Neuronal stem cell (in vitro differentiated cells): ENCODE measurements at regions not wholly inside any gene's neighbourhood (a gene's known extent, or its start where the extent isn't known, plus 50 kb on each side); places are given as distances from the start of the nearest gene placed in this dataset.

ENCODE experiments used
- DNase-seq: peaks from one replicate; pipeline ENCODE4 v3.0.0-alpha.2; 2013; ENCODE audit warnings: low spot score
- H2AFZ ChIP-seq: one replicate; pipeline ENCODE4 v1.6.1; 2013; ENCODE audit warnings: mild to moderate bottlenecking, low read length, inconsistent platforms
- H2AK5ac ChIP-seq: 2 replicates; pipeline ENCODE4 v1.6.1; 2013; ENCODE audit warnings: low read depth, mild to moderate bottlenecking, inconsistent platforms, low read length, moderate library complexity, mixed read lengths
- H2BK120ac ChIP-seq: 2 replicates; pipeline ENCODE4 v1.6.1; 2013; ENCODE audit warnings: low read depth, mild to moderate bottlenecking, inconsistent platforms, low read length, moderate library complexity, mixed read lengths
- H2BK12ac ChIP-seq: one replicate; pipeline ENCODE4 v1.6.1; 2013; ENCODE audit warnings: low read length, inconsistent platforms
- H2BK15ac ChIP-seq: 2 replicates; pipeline ENCODE4 v1.6.1; 2013; ENCODE audit warnings: mild to moderate bottlenecking, low read length, inconsistent platforms, mixed read lengths
- H2BK5ac ChIP-seq: one replicate; pipeline ENCODE4 v1.6.1; 2013; ENCODE audit warnings: inconsistent platforms, mild to moderate bottlenecking, low read length, moderate library complexity
- H3K14ac ChIP-seq: one replicate; pipeline ENCODE4 v1.6.1; 2013; ENCODE audit warnings: low read length, inconsistent platforms
- H3K18ac ChIP-seq: 2 replicates; pipeline ENCODE4 v1.6.1; 2013; ENCODE audit warnings: low read length, inconsistent platforms
- H3K23ac ChIP-seq: 2 replicates; pipeline ENCODE4 v1.6.1; 2013; ENCODE audit warnings: low read depth, mild to moderate bottlenecking, mixed read lengths, low read length, inconsistent platforms; ENCODE audit not compliant: poor library complexity
- H3K27ac ChIP-seq: replicated peaks from 3 replicates; pipeline ENCODE4 v1.5.1; 2013; ENCODE audit warnings: low read length, inconsistent platforms
- H3K27me3 ChIP-seq, 3 experiments: 2 replicates each; pipeline ENCODE4 v1.6.1; 2013; ENCODE audit warnings: low read length in 3 of 3, mild to moderate bottlenecking in 2 of 3, inconsistent platforms in 1 of 3, low read depth in 1 of 3, mixed read lengths in 1 of 3, moderate library complexity in 1 of 3; ENCODE audit not compliant: control insufficient read depth in 3 of 3, insufficient read depth in 3 of 3
- H3K36me3 ChIP-seq, 2 donors: replicated peaks in 1 of 2; 2 replicates each; pipeline ENCODE4 v1.6.1; 2013; ENCODE audit warnings: low read length in 2 of 2; ENCODE audit not compliant: control insufficient read depth in 2 of 2, insufficient read depth in 2 of 2
- H3K4ac ChIP-seq: 2 replicates; pipeline ENCODE4 v1.6.1; 2013; ENCODE audit warnings: inconsistent platforms, mild to moderate bottlenecking, low read length, moderate library complexity
- H3K4me1 ChIP-seq, 2 donors: 1 replicate in 1 of 2; 2 replicates in 1 of 2; pipeline ENCODE4 v1.6.1; 2013; ENCODE audit warnings: low read length in 2 of 2, low read depth in 1 of 2; ENCODE audit not compliant: control insufficient read depth in 2 of 2, insufficient read depth in 1 of 2
- H3K4me2 ChIP-seq: one replicate; pipeline ENCODE4 v1.6.1; 2013; ENCODE audit warnings: mild to moderate bottlenecking, low read length, inconsistent platforms; ENCODE audit not compliant: insufficient read depth, poor library complexity, severe bottlenecking
- H3K4me3 ChIP-seq, 2 donors: 2 replicates each; pipeline ENCODE4 v1.5.1; 2013; ENCODE audit warnings: low read length in 2 of 2, mild to moderate bottlenecking in 2 of 2, inconsistent platforms in 1 of 2, moderate library complexity in 1 of 2
- H3K79me1 ChIP-seq: one replicate; pipeline ENCODE4 v1.6.1; 2013; ENCODE audit warnings: low read depth, mild to moderate bottlenecking, inconsistent platforms, low read length, moderate library complexity
- H3K9ac ChIP-seq: one replicate; pipeline ENCODE4 v1.6.1; 2013; ENCODE audit warnings: mild to moderate bottlenecking, low read depth, low read length, inconsistent platforms; ENCODE audit not compliant: poor library complexity
- H3K9me3 ChIP-seq, 2 donors: replicated peaks in 1 of 2; 2 replicates each; pipeline versions ENCODE3 to v1.6.1; 2013; ENCODE audit warnings: low read length in 2 of 2, mild to moderate bottlenecking in 2 of 2, inconsistent platforms in 1 of 2, low read depth in 1 of 2, mixed read lengths in 1 of 2, moderate library complexity in 1 of 2; ENCODE audit not compliant: control insufficient read depth in 2 of 2, insufficient read depth in 1 of 2
- H4K8ac ChIP-seq: one replicate; pipeline ENCODE4 v1.6.1; 2013; ENCODE audit warnings: low read depth, mild to moderate bottlenecking, inconsistent platforms, low read length, moderate library complexity
- H4K91ac ChIP-seq: one replicate; pipeline ENCODE4 v1.6.1; 2013; ENCODE audit warnings: low read length, low read depth, mild to moderate bottlenecking, inconsistent platforms; ENCODE audit not compliant: poor library complexity
- WGBS, 2 donors: extraction: QIAGEN DNeasy Blood & Tissue Kit; methylation state at CpG; one replicate each; pipeline ENCODE4 v1.1.7; 2013; ENCODE audit warnings: missing lambda C conversion rate in 2 of 2, mixed read lengths in 1 of 2; ENCODE audit not compliant: insufficient read length in 2 of 2, insufficient replicate concordance in 1 of 2; ENCODE audit errors: extremely low coverage in 2 of 2; 5-methylcytosine and 5-hydroxymethylcytosine counted together

GRCh38 chrX:130523460-130524394 lies 121.9 kb downstream of the RBMX2 start:
- peaks cover 0 to 7% (median 0%) of the 10 kb centered on the region in 3 experiments for H3K27me3 ChIP-seq
- no peaks in the 10 kb centered on the region for H3K9me3 ChIP-seq
- H3K4me2 ChIP-seq: peak overlapping the region; percentile 40
- no peak overlapping the region for H2BK120ac ChIP-seq
- H3K4me1 ChIP-seq: no peaks in the 10 kb centered on the region
- H3K23ac ChIP-seq: peak overlapping the region; percentile 43
- H2AFZ ChIP-seq: peak overlapping the region; percentile 72
- no peak overlapping the region for H3K4ac ChIP-seq
- H3K18ac ChIP-seq: no peak overlapping the region
- no CpG with 5 or more reads among the region's 42 CpGs for WGBS, 2 donors
- peak; percentile 0 for DNase-seq
- no peak overlapping the region for H2BK12ac ChIP-seq
- H3K9ac ChIP-seq: no peak overlapping the region
- H2AK5ac ChIP-seq: no peak overlapping the region
- H2BK15ac ChIP-seq: no peak overlapping the region
- H4K8ac ChIP-seq: no peak overlapping the region
- H3K79me1 ChIP-seq: no peaks in the 10 kb centered on the region
- H3K4me3 ChIP-seq: peak overlapping the region; percentile 37 to 76
- no peak overlapping the region for H3K27ac ChIP-seq
- no peaks in the 10 kb centered on the region for H3K36me3 ChIP-seq
- no peak overlapping the region for H2BK5ac ChIP-seq
- H3K14ac ChIP-seq: no peak overlapping the region
- H4K91ac ChIP-seq: no peak overlapping the region

GRCh38 chrX:130524476-130525194 lies 122.8 kb downstream of the RBMX2 start:
- Histone ChIP-seq H3K18ac (no peak overlapping the region), H4K91ac (no peak overlapping the region), H3K4me2 (no peak overlapping the region), H3K23ac (no peak overlapping the region), H2BK12ac (no peak overlapping the region), H3K4me1 (no peaks in the 10 kb centered on the region), H4K8ac (no peak overlapping the region), H2BK120ac (no peak overlapping the region), H3K9me3 (no peaks in the 10 kb centered on the region), H3K79me1 (no peaks in the 10 kb centered on the region), H2BK5ac (no peak overlapping the region), H3K4me3 (no peak overlapping the region), H3K36me3 (no peaks in the 10 kb centered on the region), H2AFZ (no peak overlapping the region), H3K9ac (no peak overlapping the region), H3K14ac (no peak overlapping the region), H2BK15ac (no peak overlapping the region), H3K4ac (no peak overlapping the region), H2AK5ac (no peak overlapping the region), H3K27ac (no peak overlapping the region), H3K27me3 (peaks cover 0 to 7% (median 0%) of the 10 kb centered on the region in 3 experiments)
- DNase-seq: no peak
- WGBS, 2 donors: no CpG with 5 or more reads among the region's 6 CpGs

- no peaks in the 10 kb centered on the region for H3K79me1 ChIP-seq
- no peak overlapping the region for H4K8ac ChIP-seq
- no peaks in the 10 kb centered on the region for H3K9me3 ChIP-seq
- no peak for DNase-seq
- H3K4me2 ChIP-seq: no peak overlapping the region
- no CpG with 5 or more reads among the region's 4 CpGs for WGBS, 2 donors
- H3K9ac ChIP-seq: no peak overlapping the region
- no peak overlapping the region for H2BK15ac ChIP-seq
- H2AFZ ChIP-seq: no peak overlapping the region
- no peak overlapping the region for H2AK5ac ChIP-seq
- H3K4me3 ChIP-seq: no peak overlapping the region
- H3K4ac ChIP-seq: no peak overlapping the region
- H3K23ac ChIP-seq: no peak overlapping the region
- no peak overlapping the region for H2BK5ac ChIP-seq
- no peak overlapping the region for H2BK120ac ChIP-seq
- peaks cover 0 to 13% (median 0%) of the 10 kb centered on the region in 3 experiments for H3K27me3 ChIP-seq
- H4K91ac ChIP-seq: no peak overlapping the region
- no peaks in the 10 kb centered on the region for H3K4me1 ChIP-seq
- no peak overlapping the region for H3K27ac ChIP-seq
- H3K36me3 ChIP-seq: no peaks in the 10 kb centered on the region
- no peak overlapping the region for H3K14ac ChIP-seq
- H3K18ac ChIP-seq: no peak overlapping the region
- H2BK12ac ChIP-seq: no peak overlapping the region
Observed at GRCh38 chrX:130529531-130529930, 127.7 kb downstream of the RBMX2 start.

GRCh38 chrX:130531066-130531465 lies 129.3 kb downstream of the RBMX2 start:
- Histone ChIP-seq H3K79me1 (no peaks in the 10 kb centered on the region), H2AFZ (no peak overlapping the region), H3K27me3 (peaks cover 0 to 20% (median 0%) of the 10 kb centered on the region in 3 experiments), H3K27ac (no peak overlapping the region), H3K14ac (no peak overlapping the region), H3K9ac (no peak overlapping the region), H3K9me3 (no peaks in the 10 kb centered on the region), H3K4me1 (no peaks in the 10 kb centered on the region), H2BK12ac (no peak overlapping the region), H3K4ac (no peak overlapping the region), H2AK5ac (no peak overlapping the region), H2BK5ac (no peak overlapping the region), H2BK120ac (no peak overlapping the region), H4K8ac (peak overlapping the region; percentile 65), H3K4me2 (no peak overlapping the region), H3K4me3 (no peak overlapping the region), H4K91ac (no peak overlapping the region), H3K18ac (no peak overlapping the region), H2BK15ac (no peak overlapping the region), H3K23ac (no peak overlapping the region), H3K36me3 (no peaks in the 10 kb centered on the region)
- no peak for DNase-seq
